ENCODE measurements at regions not wholly inside any gene's neighbourhood (a gene's known extent, or its start where the extent isn't known, plus 50 kb on each side); places are given as distances from the start of the nearest gene placed in this dataset.
"Not testable (repeated sequence)": the region's sequence is repeated elsewhere in the genome, so short reads cannot be mapped to it uniquely, and the experiment has no call there.

GRCh38 chr6:167477688-167478087 lies 152.8 kb downstream of the TTLL2 start:
- ChIA-PET POLR2A (no interaction called here), CTCF (no interaction called here)
- no peak for DNase-seq (ENCODE audit: extremely low spot score)
- no peak for TF ChIP-seq CTCF (IDR thresholded peaks at IDR 0.05; ENCODE audit: control extremely low read depth, extremely low read depth, low read depth, missing control alignments)

GRCh38 chr6:167479301-167479700 lies 154.4 kb downstream of the TTLL2 start:
- TF ChIP-seq CTCF (IDR thresholded peaks at IDR 0.05; ENCODE audit: control extremely low read depth, extremely low read depth, low read depth, missing control alignments): no peak
- ChIA-PET CTCF (no interaction called here), POLR2A (no interaction called here)
- DNase-seq (ENCODE audit: extremely low spot score): no peak

- no peak for TF ChIP-seq CTCF (IDR thresholded peaks at IDR 0.05; ENCODE audit: control extremely low read depth, extremely low read depth, low read depth, missing control alignments)
- DNase-seq (ENCODE audit: extremely low spot score): no peak
- CTCF ChIA-PET: no interaction called here
- POLR2A ChIA-PET: no interaction called here
These were observed 155.2 kb downstream of the TTLL2 start for GRCh38 chr6:167479901-167480648.

GRCh38 chr6:167481307-167481926 lies 156.5 kb downstream of the TTLL2 start:
- TF ChIP-seq CTCF (IDR thresholded peaks at IDR 0.05; ENCODE audit: control extremely low read depth, extremely low read depth, low read depth, missing control alignments): no peak
- no peak for DNase-seq (ENCODE audit: extremely low spot score)
- ChIA-PET CTCF (no interaction called here), POLR2A (no interaction called here)

GRCh38 chr6:167482801-167483200 lies 157.9 kb downstream of the TTLL2 start:
- DNase-seq (ENCODE audit: extremely low spot score); POLR2A ChIA-PET; CTCF ChIA-PET: not testable (repeated sequence)

- ChIA-PET POLR2A (no interaction called here), CTCF (interaction anchor here (1.3 kb wide), 1 partner anchor 10 kb away, joined by 4 read pairs; no protein-coding TSS in a partner anchor)
- no peak for TF ChIP-seq CTCF (IDR thresholded peaks at IDR 0.05; ENCODE audit: control extremely low read depth, extremely low read depth, low read depth, missing control alignments)
- no peak for DNase-seq (ENCODE audit: extremely low spot score)
These were observed 160.5 kb downstream of the TTLL2 start for GRCh38 chr6:167485186-167485978.

Data from GM10248 (cell line).